PC-9 (cell line): ENCODE measurements at regions not wholly inside any gene's neighbourhood (a gene's known extent, or its start where the extent isn't known, plus 50 kb on each side); places are given as distances from the start of the nearest gene placed in this dataset.

ENCODE experiments used
- BruUV-seq: library from RNA; stranded (reverse); fragments of 400-500 nt; replicated peaks from 2 replicates; lab custom pipeline; 2021; lab: Mats Ljungman, UMichigan
- CTCF ChIA-PET: fragments of 300-600 bp; sonication (Branson Sonifier 250); formaldehyde crosslinking; loops from one replicate; lab custom pipeline; 2022; ENCODE audit warnings: antibody characterized with exemption; lab: Charles Lee
- POLR2A ChIA-PET: fragments of 300-600 bp; sonication (Branson Sonifier 250); formaldehyde crosslinking; loops from one replicate; lab custom pipeline; 2022; ENCODE audit warnings: antibody characterized with exemption; ENCODE audit not compliant: unreplicated experiment; lab: Charles Lee
- DNase-seq, 2 experiments: peaks; one replicate each; pipeline versions ENCODE4 v3.0.0 to v3.0.0-alpha.2; 2015 to 2022; ENCODE audit warnings: mixed read lengths in 1 of 2
- H2AFZ ChIP-seq: fragments of 200-600 bp; sonication (generic); 2 replicates; pipeline ENCODE4 v1.8.1; 2017; ENCODE audit warnings: antibody characterized with exemption
- H3F3A ChIP-seq: fragments of 200-600 bp; sonication (generic); 2 replicates; pipeline ENCODE4 v1.8.1; 2017; ENCODE audit warnings: antibody characterized with exemption, mild to moderate bottlenecking, low read depth; ENCODE audit not compliant: insufficient read depth
- H3K27ac ChIP-seq: fragments of 200-600 bp; sonication (generic); 2 replicates; pipeline ENCODE4 v1.6.1; 2016; ENCODE audit warnings: mixed run types
- H3K27me3 ChIP-seq: fragments of 200-600 bp; sonication (generic); 2 replicates; pipeline ENCODE4 v1.6.1; 2016; ENCODE audit warnings: low read depth, mixed run types; ENCODE audit not compliant: insufficient read depth
- H3K36me3 ChIP-seq: fragments of 200-600 bp; sonication (generic); 2 replicates; pipeline ENCODE4 v1.6.1; 2016; ENCODE audit warnings: low read depth, mixed run types
- H3K4me1 ChIP-seq: fragments of 200-600 bp; sonication (generic); replicated peaks from 2 replicates; pipeline ENCODE4 v1.6.1; 2016; ENCODE audit warnings: mixed run types; ENCODE audit not compliant: insufficient read depth
- H3K4me2 ChIP-seq: fragments of 200-600 bp; sonication (generic); 2 replicates; pipeline ENCODE4 v1.6.1; 2017; ENCODE audit warnings: mixed run types
- H3K4me3 ChIP-seq: fragments of 200-600 bp; sonication (generic); 2 replicates; pipeline ENCODE4 v1.6.1; 2016; ENCODE audit warnings: mixed run types
- H3K79me2 ChIP-seq: fragments of 200-600 bp; sonication (generic); 2 replicates; pipeline ENCODE4 v1.6.1; 2017; ENCODE audit warnings: low read depth, mixed run types
- H3K9me2 ChIP-seq: fragments of 200-600 bp; sonication (generic); 2 replicates; pipeline ENCODE4 v1.8.1; 2017; ENCODE audit warnings: mild to moderate bottlenecking; ENCODE audit not compliant: insufficient read depth
- H3K9me3 ChIP-seq: fragments of 200-600 bp; sonication (generic); 2 replicates; pipeline ENCODE4 v1.8.1; 2016; ENCODE audit warnings: low read depth; ENCODE audit not compliant: insufficient read depth
- H4K20me1 ChIP-seq: fragments of 200-600 bp; sonication (generic); 2 replicates; pipeline ENCODE4 v1.8.1; 2017; ENCODE audit not compliant: insufficient read depth
- CTCF ChIP-seq: fragments of 200-600 bp; sonication (generic); conservative IDR thresholded peaks from 2 replicates; pipeline ENCODE4 v1.6.1; 2017; ENCODE audit warnings: mixed run types, antibody characterized with exemption, mild to moderate bottlenecking, moderate library complexity
- EZH2 ChIP-seq: fragments of 200-600 bp; sonication (generic); IDR thresholded peaks from 2 replicates; pipeline ENCODE4 v1.8.0; 2017; ENCODE audit warnings: antibody characterized with exemption, low read depth
- intact Hi-C: fragments of 100-400 bp; cut with micrococcal nuclease; formaldehyde crosslinking; loops from one replicate; pipeline ENCODE4 v1.10.0; 2022; ENCODE audit not compliant: unreplicated experiment

GRCh38 chr13:105167385-105167784, 1368.1 kb downstream of the EFNB2 start:
- H3K27ac ChIP-seq = no peak overlapping the region
- no peaks in the 10 kb centered on the region; the same call in 1 of the 2 replicates for H3K9me3 ChIP-seq
- no peaks in the 10 kb centered on the region; the same call in 1 of the 2 replicates for H3K9me2 ChIP-seq
- ChIA-PET POLR2A (no interaction called here), CTCF (no interaction called here)
- intact Hi-C loops = no loop called here
- DNase-seq = no peak
- no peaks in the 10 kb centered on the region for H4K20me1 ChIP-seq
- no peaks in the 10 kb centered on the region for H3K4me1 ChIP-seq
- no peaks in the 10 kb centered on the region for H3K79me2 ChIP-seq
- no TSS peak for BruUV-seq
- H3K4me3 ChIP-seq = no peak overlapping the region
- no peaks in the 10 kb centered on the region for H3F3A ChIP-seq
- H2AFZ ChIP-seq = no peak overlapping the region
- no peaks in the 10 kb centered on the region for H3K36me3 ChIP-seq
- TF ChIP-seq CTCF = no peak
- TF ChIP-seq EZH2 = no peak
- no peak overlapping the region for H3K4me2 ChIP-seq
- no peaks in the 10 kb centered on the region for H3K27me3 ChIP-seq

- no TSS peak for BruUV-seq
- Histone ChIP-seq H3K4me2 (no peak overlapping the region), H3K9me2 (no peaks in the 10 kb centered on the region; the same call in 1 of the 2 replicates), H3F3A (no peaks in the 10 kb centered on the region), H4K20me1 (no peaks in the 10 kb centered on the region), H3K4me1 (no peaks in the 10 kb centered on the region), H3K27me3 (no peaks in the 10 kb centered on the region), H3K27ac (no peak overlapping the region), H2AFZ (no peak overlapping the region), H3K9me3 (no peaks in the 10 kb centered on the region; the same call in 1 of the 2 replicates), H3K79me2 (no peaks in the 10 kb centered on the region), H3K36me3 (no peaks in the 10 kb centered on the region), H3K4me3 (no peak overlapping the region)
- CTCF ChIA-PET = no interaction called here
- no peak for TF ChIP-seq CTCF
- TF ChIP-seq EZH2 = no peak
- intact Hi-C loops = no loop called here
- POLR2A ChIA-PET = no interaction called here
- DNase-seq = no peak
These were observed 1369.9 kb downstream of the EFNB2 start for GRCh38 chr13:105165449-105166125.

- BruUV-seq = no TSS peak
- intact Hi-C loops = no loop called here
- Histone ChIP-seq H3K27ac (no peak overlapping the region), H3K27me3 (no peaks in the 10 kb centered on the region), H3K4me3 (no peak overlapping the region), H3K9me3 (no peaks in the 10 kb centered on the region), H3K4me2 (no peak overlapping the region), H3K36me3 (no peaks in the 10 kb centered on the region), H2AFZ (no peak overlapping the region), H4K20me1 (no peaks in the 10 kb centered on the region), H3K9me2 (no peaks in the 10 kb centered on the region), H3F3A (no peaks in the 10 kb centered on the region), H3K79me2 (no peaks in the 10 kb centered on the region), H3K4me1 (no peaks in the 10 kb centered on the region)
- ChIA-PET POLR2A (no interaction called here), CTCF (no interaction called here)
- DNase-seq = no peak
- TF ChIP-seq CTCF (no peak), EZH2 (no peak)
These were observed 1375.6 kb downstream of the EFNB2 start for GRCh38 chr13:105159841-105160240.
